HepG2 (cell line): ENCODE measurements at regions not wholly inside any gene's neighbourhood (a gene's known extent, or its start where the extent isn't known, plus 50 kb on each side); places are given as distances from the start of the nearest gene placed in this dataset.

Experiments used
- ATAC-seq: fragments of 200-7000 bp; cut with Tn5 transposase; 3 replicates; pipeline ENCODE4 v1.9.1; 2020; ENCODE audit warnings: mild to moderate bottlenecking, moderate library complexity
- BruUV-seq: library from RNA; stranded (reverse); fragments of 400-500 nt; replicated peaks from 2 replicates; lab custom pipeline; 2021; lab: Mats Ljungman, UMichigan
- CTCF ChIA-PET: fragments of 300-600 bp; formaldehyde crosslinking; extraction: SDS; loops from one replicate; lab custom pipeline; 2021; ENCODE audit warnings: low total read pairs, inconsistent platforms, low intra/inter-chr PET ratio; lab: Yijun Ruan, JAX
- POLR2A ChIA-PET: fragments of 350-600 bp; sonication (Branson Sonifier 250); formaldehyde crosslinking; loops from one replicate; lab custom pipeline; 2020; ENCODE audit warnings: antibody characterized with exemption, inconsistent platforms; lab: Yijun Ruan, JAX
- DNase-seq: peaks from one replicate; pipeline ENCODE4 v3.0.0-alpha.2; 2015; ENCODE audit warnings: low spot score
- FAIRE-seq: peaks from 3 replicates; lab custom pipeline; 2011; peaks lifted over from hg19 to GRCh38; lab: Jason Lieb, UNC
- H2AFZ ChIP-seq: one replicate; pipeline ENCODE4 v1.6.1; 2011; ENCODE audit warnings: low read length, inconsistent platforms
- H3K27ac ChIP-seq: fragments of 300-600 bp; 3 replicates; pipeline ENCODE4 v1.8.0; 2011; ENCODE audit warnings: mixed run types, mild to moderate bottlenecking, mixed read lengths, low read length, inconsistent platforms; ENCODE audit not compliant: insufficient read depth; ENCODE audit errors: extremely low read length
- H3K27me3 ChIP-seq, 2 experiments: fragments of 200-600 bp in 1 of 2; 2 replicates in 1 of 2; 3 replicates in 1 of 2; pipeline versions ENCODE4 v1.6.0 to v1.8.0; 2011; ENCODE audit warnings: low read length in 2 of 2, mild to moderate bottlenecking in 2 of 2, moderate library complexity in 2 of 2, inconsistent platforms in 1 of 2; ENCODE audit not compliant: insufficient read depth in 2 of 2, control insufficient read depth in 1 of 2
- H3K36me3 ChIP-seq, 2 experiments: fragments of 200-600 bp in 1 of 2; replicated peaks in 1 of 2; 2 replicates in 1 of 2; 3 replicates in 1 of 2; pipeline versions ENCODE4 v1.5.1 to v1.8.0; 2011; ENCODE audit warnings: low read length in 2 of 2, inconsistent platforms in 1 of 2; ENCODE audit not compliant: insufficient read depth in 2 of 2, control insufficient read depth in 1 of 2
- H3K4me1 ChIP-seq: 2 replicates; pipeline ENCODE4 v1.5.1; 2012; ENCODE audit warnings: low read length, inconsistent platforms; ENCODE audit not compliant: insufficient read depth
- H3K4me2 ChIP-seq: 2 replicates; pipeline ENCODE4 v1.6.0; 2011; ENCODE audit warnings: low read depth, low read length, inconsistent platforms
- H3K4me3 ChIP-seq, 3 experiments: fragments of 200-600 bp in 1 of 3; sonication (generic), shearing (Covaris generic) in 1 of 3; replicated peaks in 1 of 3; 2 replicates each; pipeline ENCODE4 v1.5.1; 2011 to 2016; ENCODE audit warnings: low read length in 3 of 3, inconsistent platforms in 2 of 3, low read depth in 2 of 3, mild to moderate bottlenecking in 2 of 3, control low read depth in 1 of 3, mixed read lengths in 1 of 3; ENCODE audit not compliant: insufficient read depth in 1 of 3
- H3K79me2 ChIP-seq: one replicate; pipeline ENCODE4 v1.6.1; 2011; ENCODE audit warnings: low read length, inconsistent platforms; ENCODE audit not compliant: insufficient read depth
- H3K9ac ChIP-seq: 2 replicates; pipeline ENCODE4 v1.6.0; 2011; ENCODE audit warnings: mild to moderate bottlenecking, low read depth, low read length, inconsistent platforms; ENCODE audit not compliant: insufficient read depth
- H3K9me3 ChIP-seq: 2 replicates; pipeline ENCODE4 v1.5.1; 2012; ENCODE audit warnings: mild to moderate bottlenecking, low read length
- H4K20me1 ChIP-seq: 2 replicates; pipeline ENCODE4 v1.6.0; 2011; ENCODE audit warnings: inconsistent platforms, mild to moderate bottlenecking, low read length, moderate library complexity; ENCODE audit not compliant: insufficient read depth
- BCL6 ChIP-seq: IDR thresholded peaks from 2 replicates; pipeline ENCODE4 v1.6.1; 2016; ENCODE audit warnings: missing genetic modification reagents, missing compliant biosample characterization
- CBX5 ChIP-seq: sonication (generic); formaldehyde crosslinking; IDR thresholded peaks from 2 replicates; pipeline ENCODE4 v1.4.0; 2020; ENCODE audit warnings: missing genetic modification reagents, borderline replicate concordance
- CEBPB ChIP-seq: IDR thresholded peaks from 2 replicates; pipeline ENCODE4 v1.6.1; 2011; ENCODE audit warnings: low read depth, low read length, improper control_type of control experiment, borderline replicate concordance
- GZF1 ChIP-seq: sonication (generic); formaldehyde crosslinking; IDR thresholded peaks from 2 replicates; pipeline ENCODE4 v1.5.1; 2020; ENCODE audit warnings: mild to moderate bottlenecking, missing genetic modification reagents
- MATR3 ChIP-seq: sonication (generic); formaldehyde crosslinking; IDR thresholded peaks from 2 replicates; pipeline ENCODE4 v1.4.0; 2020; ENCODE audit warnings: missing genetic modification reagents
- ZBTB33 ChIP-seq: sonication (generic); formaldehyde crosslinking; IDR thresholded peaks from 2 replicates; pipeline ENCODE4 v1.4.0; 2020; ENCODE audit warnings: missing genetic modification reagents
- WGBS: methylation state at CpG from one replicate; pipeline ENCODE4 v1.1.6; 2017; ENCODE audit warnings: low lambda C conversion rate; 5-methylcytosine and 5-hydroxymethylcytosine counted together
- in situ Hi-C: cut with HindIII; loops from 2 replicates; pipeline ENCODE4 v1.10.0; 2017; ENCODE audit warnings: low pct_unique_long_range_greater_than_20kb; ENCODE audit not compliant: extremely low pct_ligation_motif_present
- intact Hi-C: fragments of 100-400 bp; cut with micrococcal nuclease; formaldehyde crosslinking; loops from one replicate; pipeline ENCODE4 v1.10.0; 2022; ENCODE audit not compliant: unreplicated experiment

GRCh38 chr13:31675440-31675953 is 63.8 kb upstream of the RXFP2 start (continued):
- peak; percentile 36; the same call in 1 of the 2 replicates for TF ChIP-seq CEBPB
- TF ChIP-seq ZBTB33 (CRISPR knock-in tag): no peak
- no peak for TF ChIP-seq BCL6
- TF ChIP-seq CBX5 (CRISPR knock-in tag): no peak

- ChIA-PET POLR2A (no interaction called here), CTCF (no interaction called here)
- no peaks in the 10 kb centered on the region for H4K20me1 ChIP-seq
- H3K27me3 ChIP-seq: peaks cover 0 to 5% of the 10 kb centered on the region in 2 experiments; a peak in 1 of 5 replicates
- no peaks in the 10 kb centered on the region for H3K4me1 ChIP-seq
- no peak overlapping the region for H3K27ac ChIP-seq
- ATAC-seq (no peak), FAIRE-seq (no peak), DNase-seq (no peak)
- H3K79me2 ChIP-seq: no peaks in the 10 kb centered on the region
- H3K9me3 ChIP-seq: no peaks in the 10 kb centered on the region
- H2AFZ ChIP-seq: no peak overlapping the region
- no TSS peak for BruUV-seq
- no peak overlapping the region for H3K9ac ChIP-seq
- H3K4me3 ChIP-seq: no peak overlapping the region
- 41% methylated on average over 2 of the region's 2 CpGs for WGBS
- no peak for TF ChIP-seq GZF1 (CRISPR knock-in tag)
- no peak for TF ChIP-seq MATR3 (CRISPR knock-in tag)
- H3K36me3 ChIP-seq: no peaks in the 10 kb centered on the region
- in situ Hi-C loops (no loop called here), intact Hi-C loops (no loop called here)
- H3K4me2 ChIP-seq: no peak overlapping the region
Measured at GRCh38 chr13:31681133-31681532, 58.2 kb upstream of the RXFP2 start.
